ENCODE measurements at regions not wholly inside any gene's neighbourhood (a gene's known extent, or its start where the extent isn't known, plus 50 kb on each side); places are given as distances from the start of the nearest gene placed in this dataset.
A peak's percentile ranks its signal among the peaks of the same experiment; 100 is the strongest.

DNA sequence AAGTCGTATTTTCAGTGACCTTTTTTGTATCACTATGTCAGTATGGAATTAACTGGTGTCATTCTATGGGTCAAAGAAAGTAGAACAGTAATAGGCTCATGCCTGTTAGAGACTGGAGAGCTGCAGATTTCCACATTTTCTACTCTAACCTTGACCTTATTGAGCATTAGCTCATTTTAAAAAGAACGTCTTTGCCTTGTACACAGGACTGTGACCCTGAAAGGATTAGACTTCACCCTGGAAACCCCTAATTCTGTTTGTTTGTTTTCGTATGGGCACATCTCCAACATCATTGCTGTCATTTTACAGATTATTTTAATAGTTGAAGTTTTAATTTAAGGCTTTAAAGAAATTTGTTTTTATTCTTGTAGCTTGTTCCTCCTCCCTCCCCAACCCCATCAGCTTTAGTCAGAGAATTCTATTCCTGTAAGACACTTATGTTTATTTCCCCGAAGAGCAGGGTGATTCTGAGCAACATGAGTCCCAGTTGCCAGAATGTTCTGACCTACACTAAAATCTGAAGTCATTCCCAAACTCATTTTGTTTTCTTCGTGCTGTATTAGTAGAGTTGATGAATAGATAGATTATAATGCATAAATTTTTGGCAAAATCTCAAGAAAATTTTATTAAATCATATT lies 451.3 kb downstream of the FOXG1 start:
- no peak for FAIRE-seq
- no peak overlapping the region for H3K4me3 ChIP-seq (ENCODE audit: low read depth, low read length)
- TF ChIP-seq, protein P1, sequence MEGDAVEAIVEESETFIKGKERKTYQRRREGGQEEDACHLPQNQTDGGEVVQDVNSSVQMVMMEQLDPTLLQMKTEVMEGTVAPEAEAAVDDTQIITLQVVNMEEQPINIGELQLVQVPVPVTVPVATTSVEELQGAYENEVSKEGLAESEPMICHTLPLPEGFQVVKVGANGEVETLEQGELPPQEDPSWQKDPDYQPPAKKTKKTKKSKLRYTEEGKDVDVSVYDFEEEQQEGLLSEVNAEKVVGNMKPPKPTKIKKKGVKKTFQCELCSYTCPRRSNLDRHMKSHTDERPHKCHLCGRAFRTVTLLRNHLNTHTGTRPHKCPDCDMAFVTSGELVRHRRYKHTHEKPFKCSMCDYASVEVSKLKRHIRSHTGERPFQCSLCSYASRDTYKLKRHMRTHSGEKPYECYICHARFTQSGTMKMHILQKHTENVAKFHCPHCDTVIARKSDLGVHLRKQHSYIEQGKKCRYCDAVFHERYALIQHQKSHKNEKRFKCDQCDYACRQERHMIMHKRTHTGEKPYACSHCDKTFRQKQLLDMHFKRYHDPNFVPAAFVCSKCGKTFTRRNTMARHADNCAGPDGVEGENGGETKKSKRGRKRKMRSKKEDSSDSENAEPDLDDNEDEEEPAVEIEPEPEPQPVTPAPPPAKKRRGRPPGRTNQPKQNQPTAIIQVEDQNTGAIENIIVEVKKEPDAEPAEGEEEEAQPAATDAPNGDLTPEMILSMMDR (IDR thresholded peaks at IDR 0.05; ENCODE audit: insufficient read depth, low read length, severe bottlenecking), result no peak
- no peaks in the 10 kb centered on the region for H3K36me3 ChIP-seq (ENCODE audit: control insufficient read depth, insufficient read depth, low read length)
- H3K27me3 ChIP-seq (ENCODE audit: control insufficient read depth, insufficient read depth, low read length), result no peaks in the 10 kb centered on the region
- no peak for DNase-seq (ENCODE audit: low read depth)

- TF ChIP-seq, protein P1 (IDR thresholded peaks at IDR 0.05; ENCODE audit: insufficient read depth, low read length, severe bottlenecking), result no peak
- H3K27me3 ChIP-seq (ENCODE audit: control insufficient read depth, insufficient read depth, low read length), result no peaks in the 10 kb centered on the region
- FAIRE-seq (no peak), DNase-seq (ENCODE audit: low read depth) (no peak)
- H3K4me3 ChIP-seq (ENCODE audit: low read depth, low read length), result no peak overlapping the region
- H3K36me3 ChIP-seq (ENCODE audit: control insufficient read depth, insufficient read depth, low read length), result no peaks in the 10 kb centered on the region
Measured at GRCh38 chr14:29220072-29220471, 453.5 kb downstream of the FOXG1 start.

- H3K36me3 ChIP-seq (ENCODE audit: control insufficient read depth, insufficient read depth, low read length), result no peaks in the 10 kb centered on the region
- H3K4me3 ChIP-seq (ENCODE audit: low read depth, low read length), result no peak overlapping the region
- no peaks in the 10 kb centered on the region for H3K27me3 ChIP-seq (ENCODE audit: control insufficient read depth, insufficient read depth, low read length)
- TF ChIP-seq, protein P1 (IDR thresholded peaks at IDR 0.05; ENCODE audit: insufficient read depth, low read length, severe bottlenecking), result no peak
- FAIRE-seq (no peak), DNase-seq (ENCODE audit: low read depth) (no peak)
Measured at GRCh38 chr14:29220566-29220965, 454.0 kb downstream of the FOXG1 start.

DNA sequence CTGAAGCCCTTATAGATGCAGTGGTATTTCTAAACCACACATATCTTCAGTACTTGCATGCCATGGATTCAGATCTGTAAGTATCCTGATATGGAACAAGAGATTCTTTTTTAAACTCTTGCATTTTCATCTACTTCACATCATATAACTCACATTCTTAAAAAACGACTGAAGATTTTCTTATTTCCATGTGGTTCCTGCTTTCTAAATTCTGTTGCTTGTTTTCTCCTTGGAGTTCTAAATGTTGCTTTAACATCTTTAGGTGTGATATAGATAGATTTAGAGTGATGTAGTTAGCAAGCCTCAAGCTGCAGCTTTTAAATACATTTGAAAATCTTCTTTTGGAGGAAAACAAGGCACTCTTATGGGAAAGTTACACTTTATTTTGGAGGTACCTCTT lies 455.4 kb downstream of the FOXG1 start:
- TF ChIP-seq, protein P1 (IDR thresholded peaks at IDR 0.05; ENCODE audit: insufficient read depth, low read length, severe bottlenecking), result no peak
- DNase-seq (ENCODE audit: low read depth) (no peak), FAIRE-seq (no peak)
- H3K4me3 ChIP-seq (ENCODE audit: low read depth, low read length), result no peak overlapping the region
- no peaks in the 10 kb centered on the region for H3K36me3 ChIP-seq (ENCODE audit: control insufficient read depth, insufficient read depth, low read length)
- no peaks in the 10 kb centered on the region for H3K27me3 ChIP-seq (ENCODE audit: control insufficient read depth, insufficient read depth, low read length)

- Histone ChIP-seq H3K27me3 (ENCODE audit: control insufficient read depth, insufficient read depth, low read length) (no peaks in the 10 kb centered on the region), H3K4me3 (ENCODE audit: low read depth, low read length) (no peak overlapping the region), H3K36me3 (ENCODE audit: control insufficient read depth, insufficient read depth, low read length) (no peaks in the 10 kb centered on the region)
- DNase-seq (ENCODE audit: low read depth), result peak; percentile 48
- FAIRE-seq, result no peak
- TF ChIP-seq, protein P1 (IDR thresholded peaks at IDR 0.05; ENCODE audit: insufficient read depth, low read length, severe bottlenecking), result peak; percentile 55
Measured at GRCh38 chr14:29222671-29223268, 456.2 kb downstream of the FOXG1 start.

DNA sequence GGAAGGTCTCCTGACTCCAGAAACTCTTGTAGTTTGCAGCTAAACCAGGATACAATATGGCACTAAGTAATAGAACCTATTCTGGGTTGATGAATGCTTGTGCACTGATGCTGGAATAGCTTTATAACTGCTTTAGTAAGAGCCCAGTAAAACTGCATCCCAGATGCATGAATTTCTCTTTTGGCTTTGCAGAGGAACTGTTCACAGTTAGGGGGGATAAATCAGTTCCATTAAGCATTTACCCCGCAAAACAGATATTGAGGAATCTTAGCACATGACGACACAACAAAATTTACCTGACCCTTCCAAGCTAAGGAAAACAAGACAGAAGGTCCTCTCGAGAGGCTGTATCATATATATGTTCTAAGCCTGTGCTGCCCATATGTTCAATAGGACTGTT lies 457.4 kb downstream of the FOXG1 start:
- FAIRE-seq (no peak), DNase-seq (ENCODE audit: low read depth) (no peak)
- Histone ChIP-seq H3K36me3 (ENCODE audit: control insufficient read depth, insufficient read depth, low read length) (no peaks in the 10 kb centered on the region), H3K4me3 (ENCODE audit: low read depth, low read length) (no peak overlapping the region), H3K27me3 (ENCODE audit: control insufficient read depth, insufficient read depth, low read length) (no peaks in the 10 kb centered on the region)
- TF ChIP-seq, protein P1 (IDR thresholded peaks at IDR 0.05; ENCODE audit: insufficient read depth, low read length, severe bottlenecking), result no peak
